KMS-11 (cell line): ENCODE measurements at regions not wholly inside any gene's neighbourhood (a gene's known extent, or its start where the extent isn't known, plus 50 kb on each side); places are given as distances from the start of the nearest gene placed in this dataset.
"Not testable (repeated sequence)": the region's sequence is repeated elsewhere in the genome, so short reads cannot be mapped to it uniquely, and the experiment has no call there.

Experiments
- H2AFZ ChIP-seq: fragments of 200-600 bp; sonication (generic); 2 replicates; pipeline ENCODE4 v1.6.1; 2016; ENCODE audit warnings: antibody characterized with exemption, mixed run types, low read depth
- H3K27ac ChIP-seq: fragments of 200-600 bp; sonication (generic); 2 replicates; pipeline ENCODE4 v1.6.1; 2016; ENCODE audit warnings: mild to moderate bottlenecking, mixed run types
- H3K27me3 ChIP-seq: fragments of 200-600 bp; sonication (generic); 2 replicates; pipeline ENCODE4 v1.6.1; 2017; ENCODE audit warnings: mild to moderate bottlenecking, low read depth, mixed run types, moderate library complexity; ENCODE audit not compliant: insufficient read depth
- H3K36me3 ChIP-seq: fragments of 200-600 bp; sonication (generic); 2 replicates; pipeline ENCODE4 v1.6.1; 2017; ENCODE audit warnings: mild to moderate bottlenecking, mixed run types; ENCODE audit not compliant: insufficient read depth
- H3K4me1 ChIP-seq: fragments of 200-600 bp; sonication (generic); 2 replicates; pipeline ENCODE4 v1.6.1; 2016; ENCODE audit warnings: mild to moderate bottlenecking, low read depth, mixed run types; ENCODE audit not compliant: poor library complexity, severe bottlenecking
- H3K4me2 ChIP-seq: fragments of 200-600 bp; sonication (generic); 2 replicates; pipeline ENCODE4 v1.7.0; 2016; ENCODE audit warnings: mild to moderate bottlenecking, mixed run types
- H3K4me3 ChIP-seq: fragments of 200-600 bp; sonication (generic); IDR thresholded peaks from 2 replicates; pipeline ENCODE4 v1.6.1; 2017; ENCODE audit warnings: low read depth, low read length, mixed read lengths; ENCODE audit not compliant: insufficient read depth
- H3K79me2 ChIP-seq: fragments of 200-600 bp; sonication (generic); 2 replicates; pipeline ENCODE4 v1.6.1; 2016; ENCODE audit warnings: low read depth, mixed run types; ENCODE audit not compliant: insufficient read depth
- H3K9ac ChIP-seq: fragments of 200-600 bp; sonication (generic); 2 replicates; pipeline ENCODE4 v1.6.1; 2016; ENCODE audit warnings: mild to moderate bottlenecking, mixed run types
- H4K20me1 ChIP-seq: fragments of 200-600 bp; sonication (generic); 2 replicates; pipeline ENCODE4 v1.6.1; 2016; ENCODE audit warnings: mild to moderate bottlenecking, mixed run types; ENCODE audit not compliant: insufficient read depth
- TF ChIP-seq, protein P1 (sequence below): fragments of 200-600 bp; sonication (generic); conservative IDR thresholded peaks from 2 replicates; pipeline ENCODE4 v1.6.1; 2017; ENCODE audit warnings: low read depth, mild to moderate bottlenecking, antibody characterized with exemption, low read length, moderate library complexity, mixed read lengths

DNA sequence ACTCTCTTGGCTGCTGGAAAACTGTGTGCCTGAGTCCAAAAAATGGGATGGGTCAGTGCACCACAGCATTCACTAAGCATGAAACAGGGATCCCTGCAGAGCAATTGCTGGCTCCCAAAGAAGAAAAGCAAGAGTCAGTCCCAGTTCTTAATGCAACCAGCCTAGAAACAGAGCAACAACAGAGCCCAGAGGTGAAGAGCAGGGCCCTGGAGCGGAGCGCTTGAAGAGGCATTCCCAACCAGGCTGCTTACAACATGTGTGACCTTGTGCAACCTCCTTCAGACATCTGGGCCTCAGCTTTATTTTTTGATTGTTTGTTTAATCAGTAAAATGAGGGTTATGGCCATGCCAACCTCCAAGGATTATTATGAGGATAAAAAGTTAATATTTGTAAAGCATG is 543.7 kb upstream of the COBL start:
- H3K27ac ChIP-seq: no peak overlapping the region
- H3K4me3 ChIP-seq: no peak overlapping the region
- no peak overlapping the region for H2AFZ ChIP-seq
- H3K27me3 ChIP-seq: no peaks in the 10 kb centered on the region
- TF ChIP-seq, protein P1, sequence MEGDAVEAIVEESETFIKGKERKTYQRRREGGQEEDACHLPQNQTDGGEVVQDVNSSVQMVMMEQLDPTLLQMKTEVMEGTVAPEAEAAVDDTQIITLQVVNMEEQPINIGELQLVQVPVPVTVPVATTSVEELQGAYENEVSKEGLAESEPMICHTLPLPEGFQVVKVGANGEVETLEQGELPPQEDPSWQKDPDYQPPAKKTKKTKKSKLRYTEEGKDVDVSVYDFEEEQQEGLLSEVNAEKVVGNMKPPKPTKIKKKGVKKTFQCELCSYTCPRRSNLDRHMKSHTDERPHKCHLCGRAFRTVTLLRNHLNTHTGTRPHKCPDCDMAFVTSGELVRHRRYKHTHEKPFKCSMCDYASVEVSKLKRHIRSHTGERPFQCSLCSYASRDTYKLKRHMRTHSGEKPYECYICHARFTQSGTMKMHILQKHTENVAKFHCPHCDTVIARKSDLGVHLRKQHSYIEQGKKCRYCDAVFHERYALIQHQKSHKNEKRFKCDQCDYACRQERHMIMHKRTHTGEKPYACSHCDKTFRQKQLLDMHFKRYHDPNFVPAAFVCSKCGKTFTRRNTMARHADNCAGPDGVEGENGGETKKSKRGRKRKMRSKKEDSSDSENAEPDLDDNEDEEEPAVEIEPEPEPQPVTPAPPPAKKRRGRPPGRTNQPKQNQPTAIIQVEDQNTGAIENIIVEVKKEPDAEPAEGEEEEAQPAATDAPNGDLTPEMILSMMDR: no peak
- H3K36me3 ChIP-seq: no peaks in the 10 kb centered on the region
- H3K9ac ChIP-seq: no peak overlapping the region
- H3K4me1 ChIP-seq: no peaks in the 10 kb centered on the region
- no peak overlapping the region for H3K4me2 ChIP-seq
- H4K20me1 ChIP-seq: no peaks in the 10 kb centered on the region
- no peaks in the 10 kb centered on the region for H3K79me2 ChIP-seq

DNA sequence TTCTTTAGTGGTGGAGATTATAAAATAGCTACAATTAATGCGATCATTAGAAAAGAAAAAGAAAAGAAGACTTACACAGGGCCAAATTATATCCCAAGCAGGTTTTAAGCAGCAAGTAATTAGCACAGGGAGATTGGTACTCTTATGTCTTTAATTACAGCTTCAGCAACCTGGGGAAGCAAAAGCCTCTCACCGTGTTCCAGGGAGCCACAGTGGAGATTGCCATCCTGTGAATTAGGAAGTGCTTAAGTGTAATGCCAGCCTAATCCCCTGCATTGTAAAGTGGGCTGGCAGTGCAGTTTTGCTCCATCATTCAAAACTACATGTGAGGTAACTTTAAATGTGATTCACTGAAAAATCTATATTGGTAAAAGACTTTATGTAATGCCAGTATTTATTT is 533.5 kb upstream of the COBL start:
- TF ChIP-seq, protein P1: no peak

DNA sequence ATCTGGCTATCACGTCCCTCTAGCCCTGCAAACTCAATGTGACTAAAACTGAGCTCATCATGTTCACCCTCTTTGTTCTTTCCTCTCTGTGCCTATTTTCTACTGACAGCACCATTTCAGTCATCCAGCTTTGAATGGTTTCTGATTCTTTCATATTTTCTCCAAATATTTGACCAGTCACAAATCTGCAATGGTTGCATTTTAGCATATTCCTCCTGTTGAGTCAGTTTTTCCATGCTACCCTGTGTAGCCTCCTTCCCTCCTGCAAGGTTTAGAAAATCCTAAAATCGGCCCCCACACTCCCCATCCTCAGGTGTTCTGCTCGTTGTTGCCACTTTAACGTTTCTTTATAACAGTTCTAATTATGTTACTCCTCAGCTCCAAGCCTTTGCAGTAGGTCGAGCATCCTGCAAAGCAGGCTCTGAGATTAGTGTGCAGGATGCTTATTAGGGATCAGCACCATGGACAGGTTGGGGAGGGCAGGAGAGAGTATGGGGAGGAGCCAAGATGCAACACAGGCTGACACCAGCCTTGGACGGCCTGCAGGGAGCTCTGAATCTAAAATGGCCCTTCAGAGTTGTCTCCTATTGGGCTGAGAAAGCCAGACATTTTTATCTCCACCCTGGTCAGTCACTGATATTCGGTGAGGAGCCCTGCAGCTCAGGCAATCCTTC is 531.0 kb upstream of the COBL start:
- Histone ChIP-seq H3K27ac (no peak overlapping the region), H2AFZ (no peak overlapping the region), H3K36me3 (no peaks in the 10 kb centered on the region), H3K9ac (no peak overlapping the region), H3K4me3 (no peak overlapping the region), H3K79me2 (no peaks in the 10 kb centered on the region), H3K4me2 (no peak overlapping the region), H3K4me1 (no peaks in the 10 kb centered on the region), H4K20me1 (no peaks in the 10 kb centered on the region), H3K27me3 (no peaks in the 10 kb centered on the region)
- TF ChIP-seq, protein P1: no peak

More for the DNA sequence above, 533.5 kb upstream of the COBL start:
- no peaks in the 10 kb centered on the region for H3K79me2 ChIP-seq
- H3K27ac ChIP-seq: no peak overlapping the region
- H2AFZ ChIP-seq: no peak overlapping the region
- no peaks in the 10 kb centered on the region for H3K27me3 ChIP-seq
- H4K20me1 ChIP-seq: no peaks in the 10 kb centered on the region
- no peak overlapping the region for H3K4me2 ChIP-seq
- no peaks in the 10 kb centered on the region for H3K36me3 ChIP-seq
- H3K4me1 ChIP-seq: no peaks in the 10 kb centered on the region
- H3K4me3 ChIP-seq: no peak overlapping the region
- no peak overlapping the region for H3K9ac ChIP-seq

DNA sequence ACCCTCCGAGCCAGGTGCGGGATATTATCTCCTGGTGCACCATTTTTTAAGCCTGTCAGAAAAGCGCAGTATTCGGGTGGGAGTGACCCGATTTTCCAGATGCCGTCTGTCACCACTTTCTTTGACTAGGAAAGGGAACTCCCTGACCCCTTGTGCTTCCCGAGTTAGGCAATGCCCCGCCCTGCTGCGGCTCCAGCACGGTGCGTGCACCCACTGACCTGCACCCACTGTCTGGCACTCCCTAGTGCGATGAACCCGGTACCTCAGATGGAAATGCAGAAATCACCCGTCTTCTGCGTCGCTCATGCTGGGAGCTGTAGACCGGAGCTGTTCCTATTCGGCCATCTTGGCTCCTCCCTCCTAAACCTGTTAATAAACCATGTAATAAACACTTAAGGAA is 522.5 kb upstream of the COBL start:
- H3K27me3 ChIP-seq, H2AFZ ChIP-seq, H3K27ac ChIP-seq, H3K4me3 ChIP-seq, H3K9ac ChIP-seq, H3K79me2 ChIP-seq, H3K4me2 ChIP-seq, H4K20me1 ChIP-seq, H3K4me1 ChIP-seq, H3K36me3 ChIP-seq: not testable (repeated sequence)

DNA sequence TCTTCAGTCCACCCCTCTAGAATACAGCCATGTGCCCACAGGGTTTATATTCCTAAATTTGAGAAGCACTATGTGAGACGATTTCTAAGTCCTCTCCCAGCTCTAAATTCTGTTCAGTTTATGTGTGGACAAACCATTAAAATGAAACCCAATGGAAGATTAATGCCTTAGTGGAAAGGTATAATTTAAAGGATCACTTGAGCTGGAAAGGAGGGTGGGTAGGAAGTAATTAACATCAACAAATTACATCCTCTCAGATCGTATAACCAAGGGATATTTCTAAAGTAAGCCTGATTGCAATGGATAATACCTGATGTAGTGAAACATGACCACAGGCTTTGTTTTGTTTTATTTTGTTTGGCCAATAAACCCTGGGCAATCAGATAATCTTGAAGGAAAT is 511.0 kb upstream of the COBL start:
- Histone ChIP-seq H3K4me2 (no peak overlapping the region), H3K4me3 (no peak overlapping the region), H3K27ac (no peak overlapping the region), H3K36me3 (no peaks in the 10 kb centered on the region), H3K9ac (no peak overlapping the region), H2AFZ (no peak overlapping the region), H3K79me2 (no peaks in the 10 kb centered on the region), H4K20me1 (no peaks in the 10 kb centered on the region), H3K27me3 (no peaks in the 10 kb centered on the region), H3K4me1 (no peaks in the 10 kb centered on the region)
- TF ChIP-seq, protein P1: no peak
